Smooth muscle cell (in vitro differentiated cells): ENCODE measurements at regions not wholly inside any gene's neighbourhood (a gene's known extent, or its start where the extent isn't known, plus 50 kb on each side); places are given as distances from the start of the nearest gene placed in this dataset.

Source experiments
- DNase-seq: peaks from one replicate; lab custom pipeline; 2025; ENCODE audit not compliant: unreplicated experiment; lab: John Stamatoyannopoulos, UW
- H2AFZ ChIP-seq: fragments of 200-600 bp; sonication (generic); 2 replicates; pipeline ENCODE4 v1.6.0; 2016; ENCODE audit warnings: antibody characterized with exemption, low read depth, mild to moderate bottlenecking
- H3F3A ChIP-seq: fragments of 200-600 bp; sonication (generic); 2 replicates; pipeline ENCODE4 v1.6.0; 2017; ENCODE audit warnings: antibody characterized with exemption, low read depth
- H3K27ac ChIP-seq: fragments of 200-600 bp; sonication (generic); 2 replicates; pipeline ENCODE4 v1.5.1; 2016; ENCODE audit warnings: low read depth, mild to moderate bottlenecking
- H3K27me3 ChIP-seq: fragments of 200-600 bp; sonication (generic); 2 replicates; pipeline ENCODE4 v1.6.1; 2016; ENCODE audit warnings: low read depth, mild to moderate bottlenecking
- H3K36me3 ChIP-seq: fragments of 200-600 bp; sonication (generic); 2 replicates; pipeline ENCODE4 v1.5.1; 2016; ENCODE audit warnings: low read depth
- H3K4me1 ChIP-seq: fragments of 200-600 bp; sonication (generic); 2 replicates; pipeline ENCODE4 v1.5.1; 2016; ENCODE audit warnings: low read depth
- H3K4me2 ChIP-seq: fragments of 200-600 bp; sonication (generic); 2 replicates; pipeline ENCODE4 v1.6.0; 2016; ENCODE audit warnings: mild to moderate bottlenecking
- H3K4me3 ChIP-seq: fragments of 200-600 bp; sonication (generic); 2 replicates; pipeline ENCODE4 v1.5.1; 2016; ENCODE audit warnings: mild to moderate bottlenecking
- H3K79me2 ChIP-seq: fragments of 200-600 bp; sonication (generic); 2 replicates; pipeline ENCODE4 v1.6.0; 2016; ENCODE audit warnings: low read depth, mild to moderate bottlenecking
- H3K9ac ChIP-seq: fragments of 200-600 bp; sonication (generic); 2 replicates; pipeline ENCODE4 v1.6.0; 2016; ENCODE audit warnings: low read depth
- H3K9me3 ChIP-seq: fragments of 200-600 bp; sonication (generic); replicated peaks from 2 replicates; pipeline ENCODE4 v1.5.1; 2016; ENCODE audit warnings: low read depth
- H4K20me1 ChIP-seq: fragments of 200-600 bp; sonication (generic); 2 replicates; pipeline ENCODE4 v1.6.0; 2016; ENCODE audit warnings: low read depth
- WGBS: methylation state at CpG from one replicate; pipeline ENCODE4 v1.1.7; 2016; ENCODE audit warnings: low lambda C conversion rate; 5-methylcytosine and 5-hydroxymethylcytosine counted together
- TF ChIP-seq, protein P1 (sequence below): fragments of 200-600 bp; sonication (generic); IDR thresholded peaks from 2 replicates; pipeline ENCODE4 v1.5.1; 2017; ENCODE audit warnings: borderline replicate concordance, mild to moderate bottlenecking, antibody characterized with exemption; ENCODE audit not compliant: insufficient read depth, poor library complexity, severe bottlenecking

- Histone ChIP-seq H4K20me1 (no peaks in the 10 kb centered on the region), H3K27ac (no peak overlapping the region)
- 84% methylated on average over 2 of the region's 2 CpGs for WGBS
These were observed 155.2 kb downstream of the ZIC5 start for GRCh38 chr13:99816321-99816720.

DNA sequence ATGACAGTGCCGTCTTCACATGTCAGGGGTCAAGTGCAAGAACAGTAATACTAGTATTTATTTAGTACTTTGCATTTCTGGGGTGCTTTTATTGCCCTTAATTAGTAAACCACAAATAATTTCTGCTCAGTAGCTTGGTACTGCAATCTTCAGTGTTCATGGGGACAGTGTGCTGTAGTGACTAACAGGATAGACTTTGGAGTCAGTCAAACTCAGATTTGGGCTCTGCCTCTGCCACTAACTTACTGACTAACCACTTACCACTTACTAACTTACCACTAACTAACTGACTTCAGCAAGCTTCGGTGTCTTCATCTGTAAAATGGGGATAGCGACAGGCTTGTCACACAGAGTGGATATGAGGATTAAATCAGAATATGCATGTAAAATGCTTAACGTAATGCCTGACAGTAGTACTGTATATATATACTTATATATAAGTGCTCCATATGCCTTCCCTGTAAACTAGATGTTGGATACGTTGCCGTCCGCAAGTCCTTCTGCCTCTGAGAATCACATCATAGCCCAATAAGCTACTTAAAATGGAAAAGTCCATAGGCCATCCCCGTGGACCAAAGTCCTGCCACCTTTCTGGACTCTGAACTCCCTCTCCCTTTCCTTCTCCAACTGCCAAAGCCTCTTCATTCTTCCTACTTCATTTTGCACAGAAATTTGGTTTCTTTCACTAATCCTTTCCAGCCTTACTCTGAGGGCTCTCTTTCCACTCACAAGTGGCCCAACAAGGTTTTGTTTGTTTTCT lies 158.1 kb downstream of the ZIC5 start:
- H3K79me2 ChIP-seq: no peaks in the 10 kb centered on the region
- H3K27me3 ChIP-seq: no peaks in the 10 kb centered on the region
- H3K9me3 ChIP-seq: no peaks in the 10 kb centered on the region
- no peak overlapping the region for H3K4me3 ChIP-seq
- no peaks in the 10 kb centered on the region for H3K36me3 ChIP-seq
- no peaks in the 10 kb centered on the region for H4K20me1 ChIP-seq
- no peak overlapping the region for H3K4me2 ChIP-seq
- TF ChIP-seq, protein P1, sequence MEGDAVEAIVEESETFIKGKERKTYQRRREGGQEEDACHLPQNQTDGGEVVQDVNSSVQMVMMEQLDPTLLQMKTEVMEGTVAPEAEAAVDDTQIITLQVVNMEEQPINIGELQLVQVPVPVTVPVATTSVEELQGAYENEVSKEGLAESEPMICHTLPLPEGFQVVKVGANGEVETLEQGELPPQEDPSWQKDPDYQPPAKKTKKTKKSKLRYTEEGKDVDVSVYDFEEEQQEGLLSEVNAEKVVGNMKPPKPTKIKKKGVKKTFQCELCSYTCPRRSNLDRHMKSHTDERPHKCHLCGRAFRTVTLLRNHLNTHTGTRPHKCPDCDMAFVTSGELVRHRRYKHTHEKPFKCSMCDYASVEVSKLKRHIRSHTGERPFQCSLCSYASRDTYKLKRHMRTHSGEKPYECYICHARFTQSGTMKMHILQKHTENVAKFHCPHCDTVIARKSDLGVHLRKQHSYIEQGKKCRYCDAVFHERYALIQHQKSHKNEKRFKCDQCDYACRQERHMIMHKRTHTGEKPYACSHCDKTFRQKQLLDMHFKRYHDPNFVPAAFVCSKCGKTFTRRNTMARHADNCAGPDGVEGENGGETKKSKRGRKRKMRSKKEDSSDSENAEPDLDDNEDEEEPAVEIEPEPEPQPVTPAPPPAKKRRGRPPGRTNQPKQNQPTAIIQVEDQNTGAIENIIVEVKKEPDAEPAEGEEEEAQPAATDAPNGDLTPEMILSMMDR: no peak
- H3K27ac ChIP-seq: no peak overlapping the region
- no peak overlapping the region for H2AFZ ChIP-seq
- peaks cover 2% of the 10 kb centered on the region for H3K4me1 ChIP-seq
- no peak for DNase-seq
- H3F3A ChIP-seq: no peaks in the 10 kb centered on the region
- H3K9ac ChIP-seq: no peak overlapping the region
- WGBS: 95% methylated on average over 8 of the region's 8 CpGs

More at GRCh38 chr13:99816321-99816720, 155.2 kb downstream of the ZIC5 start:
- DNase-seq: no peak
- H3K4me3 ChIP-seq: no peak overlapping the region
- H3K36me3 ChIP-seq: no peaks in the 10 kb centered on the region
- H3K27me3 ChIP-seq: no peaks in the 10 kb centered on the region
- peaks cover 5% of the 10 kb centered on the region for H3K4me1 ChIP-seq
- no peaks in the 10 kb centered on the region for H3K9me3 ChIP-seq
- no peak overlapping the region for H2AFZ ChIP-seq
- H3K9ac ChIP-seq: no peak overlapping the region
- no peak overlapping the region for H3K4me2 ChIP-seq
- no peaks in the 10 kb centered on the region for H3F3A ChIP-seq
- H3K79me2 ChIP-seq: no peaks in the 10 kb centered on the region
- TF ChIP-seq, protein P1: no peak

DNA sequence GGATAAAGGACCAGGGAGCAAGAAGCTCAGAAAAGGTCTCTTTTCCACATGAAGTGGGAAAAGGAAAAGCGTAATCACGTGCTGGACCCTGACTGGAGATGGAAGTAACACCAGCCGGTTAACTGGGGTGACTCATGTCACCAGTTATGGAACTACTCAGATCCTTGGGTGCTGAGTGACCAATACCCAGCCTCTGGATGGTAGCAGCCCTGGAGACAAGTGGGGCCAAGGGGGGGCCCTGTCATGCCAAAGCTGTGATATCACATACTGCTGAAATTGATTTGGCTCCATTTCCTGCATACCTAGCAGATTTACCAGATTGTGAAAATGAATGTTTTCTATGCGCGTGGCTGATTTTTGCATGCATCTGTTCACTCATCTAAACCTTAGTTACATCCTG lies 158.9 kb downstream of the ZIC5 start:
- no peak for DNase-seq
- Histone ChIP-seq H3F3A (no peaks in the 10 kb centered on the region), H3K4me3 (no peak overlapping the region), H3K9me3 (no peaks in the 10 kb centered on the region), H3K27ac (no peak overlapping the region), H3K36me3 (no peaks in the 10 kb centered on the region), H2AFZ (no peak overlapping the region), H3K9ac (no peak overlapping the region), H3K79me2 (no peaks in the 10 kb centered on the region), H4K20me1 (no peaks in the 10 kb centered on the region), H3K4me1 (no peaks in the 10 kb centered on the region), H3K27me3 (no peaks in the 10 kb centered on the region), H3K4me2 (no peak overlapping the region)
- WGBS: 69% methylated on average over 5 of the region's 5 CpGs
- TF ChIP-seq, protein P1: no peak
